Karpas-422 (cell line): ENCODE measurements at regions not wholly inside any gene's neighbourhood (a gene's known extent, or its start where the extent isn't known, plus 50 kb on each side); places are given as distances from the start of the nearest gene placed in this dataset.

Experiments used
- DNase-seq: peaks from one replicate; pipeline ENCODE4 v3.0.0-alpha.2; 2015
- H2AFZ ChIP-seq: fragments of 200-600 bp; sonication (generic); 2 replicates; pipeline ENCODE4 v1.6.1; 2014; ENCODE audit warnings: antibody characterized with exemption, low read length, mixed read lengths
- H3K27ac ChIP-seq: fragments of 200-600 bp; sonication (generic); 2 replicates; pipeline ENCODE4 v1.5.1; 2014; ENCODE audit warnings: mild to moderate bottlenecking, low read length, moderate library complexity
- H3K27me3 ChIP-seq: fragments of 200-600 bp; sonication (generic); 2 replicates; pipeline ENCODE4 v1.6.1; 2014; ENCODE audit warnings: low read length, mixed read lengths
- H3K36me3 ChIP-seq: fragments of 200-600 bp; sonication (generic); 2 replicates; pipeline ENCODE4 v1.6.1; 2014; ENCODE audit warnings: low read length, mixed read lengths; ENCODE audit not compliant: insufficient read depth
- H3K4me1 ChIP-seq: fragments of 200-600 bp; sonication (generic); 2 replicates; pipeline ENCODE4 v1.6.1; 2014; ENCODE audit warnings: mild to moderate bottlenecking, low read length, mixed read lengths
- H3K4me2 ChIP-seq: fragments of 200-600 bp; sonication (generic); 2 replicates; pipeline ENCODE4 v1.6.1; 2014; ENCODE audit warnings: low read length, low read depth, mild to moderate bottlenecking; ENCODE audit not compliant: poor library complexity, severe bottlenecking
- H3K4me3 ChIP-seq: fragments of 200-600 bp; sonication (generic); 2 replicates; pipeline ENCODE4 v1.5.1; 2014; ENCODE audit warnings: mild to moderate bottlenecking, antibody characterized with exemption, low read length, mixed read lengths
- H3K79me2 ChIP-seq: fragments of 200-600 bp; sonication (generic); 2 replicates; pipeline ENCODE4 v1.6.1; 2014; ENCODE audit warnings: mild to moderate bottlenecking, low read length, mixed read lengths
- H3K9ac ChIP-seq: fragments of 200-600 bp; sonication (generic); 2 replicates; pipeline ENCODE4 v1.6.0; 2014; ENCODE audit warnings: low read length
- H3K9me2 ChIP-seq: fragments of 200-600 bp; sonication (generic), shearing (Covaris generic); replicated peaks from 2 replicates; pipeline ENCODE4 v1.6.0; 2014; ENCODE audit warnings: mild to moderate bottlenecking, low read length, moderate library complexity; ENCODE audit not compliant: insufficient read depth
- H3K9me3 ChIP-seq: fragments of 300-700, 200-600 bp; sonication (generic); 2 replicates; pipeline ENCODE4 v1.6.1; 2014; ENCODE audit warnings: low read length, mixed read lengths
- H4K20me1 ChIP-seq: fragments of 200-600 bp; sonication (generic); 2 replicates; pipeline ENCODE4 v1.6.1; 2014; ENCODE audit warnings: mild to moderate bottlenecking, antibody characterized with exemption, low read length, low read depth; ENCODE audit not compliant: insufficient read depth

- Histone ChIP-seq H4K20me1 (no peaks in the 10 kb centered on the region), H3K4me2 (no peak overlapping the region), H3K4me3 (no peak overlapping the region), H3K9me3 (no peaks in the 10 kb centered on the region), H2AFZ (no peak overlapping the region), H3K9me2 (no peaks in the 10 kb centered on the region), H3K9ac (no peak overlapping the region), H3K79me2 (no peaks in the 10 kb centered on the region), H3K4me1 (no peaks in the 10 kb centered on the region), H3K36me3 (no peaks in the 10 kb centered on the region), H3K27ac (no peak overlapping the region), H3K27me3 (no peaks in the 10 kb centered on the region)
- DNase-seq, result no peak
Observed at GRCh38 chr5:123929055-123929474, 417.1 kb downstream of the CSNK1G3 start.

- no peak overlapping the region for H3K4me2 ChIP-seq
- no peaks in the 10 kb centered on the region for H3K4me1 ChIP-seq
- H3K9me2 ChIP-seq, result no peaks in the 10 kb centered on the region
- no peak overlapping the region for H3K9ac ChIP-seq
- H3K9me3 ChIP-seq, result no peaks in the 10 kb centered on the region
- H3K79me2 ChIP-seq, result no peaks in the 10 kb centered on the region
- H3K4me3 ChIP-seq, result no peak overlapping the region
- DNase-seq, result no peak
- H3K36me3 ChIP-seq, result no peaks in the 10 kb centered on the region
- H2AFZ ChIP-seq, result no peak overlapping the region
- H3K27ac ChIP-seq, result no peak overlapping the region
- no peaks in the 10 kb centered on the region for H4K20me1 ChIP-seq
- H3K27me3 ChIP-seq, result no peaks in the 10 kb centered on the region
Observed at GRCh38 chr5:123928401-123928800, 416.4 kb downstream of the CSNK1G3 start.

- Histone ChIP-seq H3K27ac (no peak overlapping the region), H3K36me3 (no peaks in the 10 kb centered on the region), H3K9ac (no peak overlapping the region), H4K20me1 (no peaks in the 10 kb centered on the region), H2AFZ (0 out of 2 replicates have a peak overlapping the region, but pooled peaks have one; percentile 20), H3K4me3 (no peak overlapping the region), H3K27me3 (no peaks in the 10 kb centered on the region), H3K9me3 (no peaks in the 10 kb centered on the region), H3K9me2 (no peaks in the 10 kb centered on the region), H3K4me1 (peaks cover 11% of the 10 kb centered on the region), H3K79me2 (no peaks in the 10 kb centered on the region), H3K4me2 (peak overlapping the region; percentile 13)
- no peak for DNase-seq
Observed at GRCh38 chr5:123921193-123921592, 409.2 kb downstream of the CSNK1G3 start.

GRCh38 chr5:123916345-123917121 is 404.6 kb downstream of the CSNK1G3 start:
- H3K27me3 ChIP-seq, result no peaks in the 10 kb centered on the region
- DNase-seq, result no peak
- no peak overlapping the region; the same call in 1 of the 2 replicates for H2AFZ ChIP-seq
- no peak overlapping the region for H3K4me3 ChIP-seq
- no peak overlapping the region for H3K9ac ChIP-seq
- peaks cover 4% of the 10 kb centered on the region; the same call in 1 of the 2 replicates for H3K9me3 ChIP-seq
- no peaks in the 10 kb centered on the region for H4K20me1 ChIP-seq
- no peaks in the 10 kb centered on the region for H3K36me3 ChIP-seq
- no peaks in the 10 kb centered on the region for H3K9me2 ChIP-seq
- H3K79me2 ChIP-seq, result no peaks in the 10 kb centered on the region
- H3K4me2 ChIP-seq, result no peak overlapping the region
- H3K4me1 ChIP-seq, result peaks cover 16% of the 10 kb centered on the region
- no peak overlapping the region for H3K27ac ChIP-seq

- H3K9ac ChIP-seq, result no peak overlapping the region
Observed at GRCh38 chr5:123914333-123914732, 402.4 kb downstream of the CSNK1G3 start.

GRCh38 chr5:123907349-123907748 is 395.4 kb downstream of the CSNK1G3 start:
- Histone ChIP-seq H3K4me3 (no peak overlapping the region), H3K4me2 (peak overlapping the region; percentile 10), H3K36me3 (no peaks in the 10 kb centered on the region), H3K9ac (no peak overlapping the region), H3K9me3 (no peaks in the 10 kb centered on the region), H4K20me1 (no peaks in the 10 kb centered on the region), H3K27me3 (no peaks in the 10 kb centered on the region), H2AFZ (no peak overlapping the region), H3K79me2 (no peaks in the 10 kb centered on the region), H3K4me1 (peaks cover 33% of the 10 kb centered on the region), H3K27ac (peak overlapping the region; percentile 46; the same call in 1 of the 2 replicates), H3K9me2 (no peaks in the 10 kb centered on the region)
- DNase-seq, result no peak

More at GRCh38 chr5:123914333-123914732, 402.4 kb downstream of the CSNK1G3 start:
- H2AFZ ChIP-seq, result no peak overlapping the region
- H3K4me1 ChIP-seq, result peaks cover 6% of the 10 kb centered on the region
- H4K20me1 ChIP-seq, result no peaks in the 10 kb centered on the region
- H3K27ac ChIP-seq, result no peak overlapping the region
- H3K9me2 ChIP-seq, result no peaks in the 10 kb centered on the region
- peaks cover 4% of the 10 kb centered on the region; the same call in 1 of the 2 replicates for H3K9me3 ChIP-seq
- H3K4me2 ChIP-seq, result no peak overlapping the region
- no peaks in the 10 kb centered on the region for H3K27me3 ChIP-seq
- H3K79me2 ChIP-seq, result no peaks in the 10 kb centered on the region
- no peak for DNase-seq
- no peak overlapping the region for H3K4me3 ChIP-seq
- H3K36me3 ChIP-seq, result no peaks in the 10 kb centered on the region

- H4K20me1 ChIP-seq, result no peaks in the 10 kb centered on the region
- DNase-seq, result no peak
- H3K4me2 ChIP-seq, result peak overlapping the region; percentile 10
- H3K9me2 ChIP-seq, result no peaks in the 10 kb centered on the region
- no peaks in the 10 kb centered on the region for H3K79me2 ChIP-seq
- no peak overlapping the region for H3K9ac ChIP-seq
- no peak overlapping the region for H3K4me3 ChIP-seq
- H3K27ac ChIP-seq, result peak overlapping the region; percentile 46
- no peak overlapping the region for H2AFZ ChIP-seq
- H3K4me1 ChIP-seq, result peaks cover 33% of the 10 kb centered on the region
- H3K9me3 ChIP-seq, result no peaks in the 10 kb centered on the region
- H3K36me3 ChIP-seq, result no peaks in the 10 kb centered on the region
- H3K27me3 ChIP-seq, result no peaks in the 10 kb centered on the region
Observed at GRCh38 chr5:123906698-123907295, 394.8 kb downstream of the CSNK1G3 start.

- DNase-seq, result no peak
- H3K9me3 ChIP-seq, result no peaks in the 10 kb centered on the region
- no peaks in the 10 kb centered on the region for H3K27me3 ChIP-seq
- no peak overlapping the region for H3K9ac ChIP-seq
- H3K4me3 ChIP-seq, result no peak overlapping the region
- H3K4me1 ChIP-seq, result 0 out of 2 replicates have a peak, but pooled peaks cover 10% of the 10 kb centered on the region
- no peaks in the 10 kb centered on the region for H4K20me1 ChIP-seq
- H3K9me2 ChIP-seq, result no peaks in the 10 kb centered on the region
- H3K79me2 ChIP-seq, result no peaks in the 10 kb centered on the region
- no peak overlapping the region for H3K27ac ChIP-seq
- H2AFZ ChIP-seq, result no peak overlapping the region
- H3K36me3 ChIP-seq, result no peaks in the 10 kb centered on the region
- no peak overlapping the region for H3K4me2 ChIP-seq
Observed at GRCh38 chr5:123885081-123885480, 373.1 kb downstream of the CSNK1G3 start.
